Large intestine (tissue), 3 donors: ENCODE measurements at regions not wholly inside any gene's neighbourhood (a gene's known extent, or its start where the extent isn't known, plus 50 kb on each side); places are given as distances from the start of the nearest gene placed in this dataset.

Source experiments
- DNase-seq, 2 donors: peaks; one replicate each; pipeline versions ENCODE4 v3.0.0 to v3.0.0-alpha.2; 2013
- H3K27ac ChIP-seq: one replicate; pipeline ENCODE4 v1.5.1; 2013; ENCODE audit warnings: low read length
- H3K27me3 ChIP-seq: 2 replicates; pipeline ENCODE4 v1.6.1; 2013; ENCODE audit warnings: low read length; ENCODE audit not compliant: control insufficient read depth, insufficient read depth
- H3K36me3 ChIP-seq: 2 replicates; pipeline ENCODE4 v1.6.1; 2013; ENCODE audit warnings: low read length; ENCODE audit not compliant: control insufficient read depth, insufficient read depth
- H3K4me1 ChIP-seq: one replicate; pipeline ENCODE4 v1.6.1; 2013; ENCODE audit warnings: low read length; ENCODE audit not compliant: control insufficient read depth, insufficient read depth
- H3K4me3 ChIP-seq: one replicate; pipeline ENCODE4 v1.5.1; 2013; ENCODE audit warnings: low read length
- H3K9me3 ChIP-seq: one replicate; pipeline ENCODE4 v1.6.1; 2013; ENCODE audit warnings: mild to moderate bottlenecking, low read depth, low read length, moderate library complexity; ENCODE audit not compliant: control insufficient read depth
- WGBS: methylation state at CpG from one replicate; pipeline ENCODE4 v1.1.5; 2013; ENCODE audit warnings: low lambda C conversion rate; ENCODE audit not compliant: insufficient coverage; 5-methylcytosine and 5-hydroxymethylcytosine counted together

DNA sequence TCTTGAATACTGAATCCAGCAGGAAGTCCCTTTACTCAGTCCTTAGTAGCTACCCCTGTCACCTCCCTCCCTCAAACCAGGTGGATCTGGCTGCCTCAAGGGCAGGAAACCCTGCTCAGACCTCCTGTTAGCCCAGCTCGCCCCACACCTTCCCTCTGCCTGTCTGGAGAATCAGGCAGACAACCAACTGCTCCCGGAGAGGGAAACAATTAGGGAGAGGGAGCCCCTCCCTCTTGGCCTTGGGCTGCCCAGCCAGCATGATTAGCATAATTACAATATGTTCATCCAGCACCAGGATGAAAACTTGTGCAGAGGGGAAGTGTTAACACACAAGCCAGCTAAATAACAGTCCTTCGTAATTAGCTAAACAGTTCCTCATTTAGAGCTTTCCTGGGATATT lies 185.5 kb downstream of the C1D start:
- no peak for DNase-seq
- H3K4me1 ChIP-seq = peaks cover 3% of the 10 kb centered on the region
- WGBS = no CpG with 5 or more reads among the region's 3 CpGs
- H3K36me3 ChIP-seq = no peaks in the 10 kb centered on the region
- H3K9me3 ChIP-seq = no peaks in the 10 kb centered on the region
- no peaks in the 10 kb centered on the region for H3K27me3 ChIP-seq
- H3K27ac ChIP-seq = no peak overlapping the region
- H3K4me3 ChIP-seq = no peak overlapping the region

- no peaks in the 10 kb centered on the region for H3K4me1 ChIP-seq
- no peaks in the 10 kb centered on the region for H3K27me3 ChIP-seq
- H3K4me3 ChIP-seq = no peak overlapping the region
- DNase-seq = no peak
- no peak overlapping the region for H3K27ac ChIP-seq
- H3K9me3 ChIP-seq = no peaks in the 10 kb centered on the region
- no CpG with 5 or more reads among the region's 1 CpG for WGBS
- no peaks in the 10 kb centered on the region for H3K36me3 ChIP-seq
Measured at GRCh38 chr2:67878743-67879142, 184.1 kb downstream of the C1D start.

- no peak overlapping the region for H3K4me3 ChIP-seq
- no peaks in the 10 kb centered on the region for H3K9me3 ChIP-seq
- H3K36me3 ChIP-seq = no peaks in the 10 kb centered on the region
- H3K27me3 ChIP-seq = no peaks in the 10 kb centered on the region
- 90% methylated on average over 2 of the region's 4 CpGs for WGBS
- no peaks in the 10 kb centered on the region for H3K4me1 ChIP-seq
- no peak for DNase-seq
- H3K27ac ChIP-seq = no peak overlapping the region
Measured at GRCh38 chr2:67879586-67880290, 183.1 kb downstream of the C1D start.

DNA sequence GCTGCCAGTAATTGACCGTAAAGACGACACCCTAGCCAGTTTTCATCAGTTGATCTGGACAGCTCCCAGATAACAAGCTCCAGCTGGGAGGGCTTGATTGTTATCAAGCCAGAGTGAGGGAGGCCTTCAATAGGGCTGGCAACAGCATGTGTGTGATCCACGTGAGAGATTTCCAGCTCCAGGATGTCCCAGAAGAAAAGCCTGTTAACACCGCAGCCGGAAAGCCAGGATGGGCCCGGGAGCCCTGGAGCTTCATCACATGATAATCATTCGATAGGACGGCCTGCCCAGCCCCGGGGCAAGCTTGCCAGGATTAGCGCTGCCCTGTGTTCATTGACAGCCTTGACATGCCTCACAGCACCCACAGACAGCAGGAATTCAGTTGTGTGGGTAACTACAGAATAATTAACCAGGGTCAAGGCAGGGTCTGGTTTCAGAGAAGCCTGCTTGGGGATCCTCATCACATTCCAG lies 182.5 kb downstream of the C1D start:
- Histone ChIP-seq H3K9me3 (no peaks in the 10 kb centered on the region), H3K4me3 (no peak overlapping the region), H3K36me3 (no peaks in the 10 kb centered on the region), H3K27ac (no peak overlapping the region), H3K27me3 (no peaks in the 10 kb centered on the region), H3K4me1 (no peaks in the 10 kb centered on the region)
- WGBS = no CpG with 5 or more reads among the region's 10 CpGs
- DNase-seq = no peak

GRCh38 chr2:67881816-67882215 lies 181.0 kb downstream of the C1D start:
- Histone ChIP-seq H3K36me3 (no peaks in the 10 kb centered on the region), H3K4me1 (no peaks in the 10 kb centered on the region), H3K4me3 (no peak overlapping the region), H3K27ac (no peak overlapping the region), H3K9me3 (no peaks in the 10 kb centered on the region), H3K27me3 (no peaks in the 10 kb centered on the region)
- no CpG with 5 or more reads among the region's 4 CpGs for WGBS
- DNase-seq = no peak

DNA sequence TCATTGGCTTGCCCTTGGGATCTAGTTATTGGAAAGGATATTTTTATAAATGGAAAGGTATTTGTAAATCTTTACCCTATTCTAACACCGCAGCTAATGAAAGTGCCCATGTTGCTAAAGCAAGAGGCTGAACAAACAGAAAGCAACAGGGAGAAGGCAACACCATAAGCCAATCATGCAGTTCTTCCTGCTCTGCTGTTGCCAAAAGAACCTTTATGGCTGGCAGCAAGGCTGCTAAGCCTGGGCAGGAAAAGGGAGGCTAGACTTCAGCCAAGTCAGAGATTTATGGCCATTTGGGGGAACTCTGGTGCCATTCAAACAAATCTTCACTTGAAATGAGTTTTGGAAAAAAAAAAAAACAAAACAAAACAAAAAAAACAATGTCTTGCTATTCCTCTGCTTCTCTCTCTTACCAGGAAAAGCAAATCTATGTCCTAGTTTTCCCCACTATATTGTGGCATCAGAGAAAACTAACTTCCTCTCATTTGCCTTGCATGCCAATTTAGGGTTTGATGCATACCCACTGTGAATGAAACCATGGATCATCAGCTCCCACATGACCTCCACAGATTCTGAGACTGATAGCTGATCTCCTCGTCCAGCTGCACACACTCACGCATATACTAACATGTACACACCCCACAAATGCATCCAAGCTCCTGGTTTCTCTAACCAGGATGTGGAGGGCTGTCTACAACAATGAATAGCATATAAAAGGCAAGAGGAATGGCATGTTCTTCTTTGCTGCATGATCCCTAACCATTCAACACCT lies 179.3 kb downstream of the C1D start:
- Histone ChIP-seq H3K9me3 (no peaks in the 10 kb centered on the region), H3K27me3 (no peaks in the 10 kb centered on the region), H3K4me1 (peaks cover 4% of the 10 kb centered on the region), H3K4me3 (no peak overlapping the region), H3K36me3 (no peaks in the 10 kb centered on the region), H3K27ac (no peak overlapping the region)
- WGBS = no CpG with 5 or more reads among the region's 3 CpGs
- no peak for DNase-seq

GRCh38 chr2:67888351-67889005 lies 174.3 kb downstream of the C1D start:
- H3K9me3 ChIP-seq = no peaks in the 10 kb centered on the region
- H3K36me3 ChIP-seq = no peaks in the 10 kb centered on the region
- H3K4me3 ChIP-seq = no peak overlapping the region
- no peak overlapping the region for H3K27ac ChIP-seq
- H3K4me1 ChIP-seq = peaks cover 39% of the 10 kb centered on the region
- no peaks in the 10 kb centered on the region for H3K27me3 ChIP-seq
- no peak for DNase-seq

GRCh38 chr2:67889056-67889455 lies 173.7 kb downstream of the C1D start:
- no peaks in the 10 kb centered on the region for H3K27me3 ChIP-seq
- no peak for DNase-seq
- no peaks in the 10 kb centered on the region for H3K36me3 ChIP-seq
- H3K4me1 ChIP-seq = peaks cover 44% of the 10 kb centered on the region
- no CpG with 5 or more reads among the region's 2 CpGs for WGBS
- H3K9me3 ChIP-seq = no peaks in the 10 kb centered on the region
- no peak overlapping the region for H3K4me3 ChIP-seq
- no peak overlapping the region for H3K27ac ChIP-seq

- no peak overlapping the region for H3K4me3 ChIP-seq
- H3K27me3 ChIP-seq = no peaks in the 10 kb centered on the region
- H3K9me3 ChIP-seq = peaks cover 2% of the 10 kb centered on the region
- DNase-seq = peak; percentile 58 to 89
- H3K36me3 ChIP-seq = no peaks in the 10 kb centered on the region
- WGBS = 0% methylated on average over 1 of the region's 1 CpG
- H3K4me1 ChIP-seq = peaks cover 54% of the 10 kb centered on the region
- H3K27ac ChIP-seq = peak overlapping the region; percentile 38
Measured at GRCh38 chr2:67891642-67892041, 171.2 kb downstream of the C1D start.

DNA sequence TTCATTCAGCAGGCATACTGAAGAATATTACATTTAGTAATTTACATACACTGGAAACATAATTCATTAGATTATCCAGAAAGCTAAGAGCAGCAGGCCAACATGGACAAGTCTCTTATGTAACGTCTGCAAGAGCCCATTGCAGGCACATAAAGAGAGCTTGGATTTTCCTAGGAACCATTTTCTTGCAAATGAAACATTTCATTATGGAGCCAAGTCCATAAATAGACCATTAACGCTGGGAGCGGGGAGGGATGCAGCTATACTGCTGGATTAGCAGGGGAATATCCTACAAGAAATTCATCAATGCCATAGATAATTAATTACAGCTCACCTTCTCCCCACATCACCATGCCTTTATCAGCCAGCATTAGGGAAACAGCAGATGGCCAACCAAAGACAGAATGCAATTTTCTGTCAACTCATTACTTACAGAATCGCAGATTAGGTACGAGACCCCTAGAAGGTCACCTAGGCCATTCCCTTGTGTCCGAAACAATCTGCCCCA lies 170.4 kb downstream of the C1D start:
- H3K36me3 ChIP-seq = no peaks in the 10 kb centered on the region
- WGBS = 100% methylated on average over 1 of the region's 6 CpGs
- no peaks in the 10 kb centered on the region for H3K27me3 ChIP-seq
- H3K4me1 ChIP-seq = peaks cover 54% of the 10 kb centered on the region
- H3K4me3 ChIP-seq = no peak overlapping the region
- DNase-seq = no peak
- no peak overlapping the region for H3K27ac ChIP-seq
- peaks cover 2% of the 10 kb centered on the region for H3K9me3 ChIP-seq
